ENCODE measurements at regions not wholly inside any gene's neighbourhood (a gene's known extent, or its start where the extent isn't known, plus 50 kb on each side); places are given as distances from the start of the nearest gene placed in this dataset.

- TF ChIP-seq ZFP3 (CRISPR knock-in tag; IDR thresholded peaks at IDR 0.05) (no peak), OSR1 (CRISPR knock-in tag; IDR thresholded peaks at IDR 0.05) (no peak)
Observed at GRCh38 chr1:239221656-239222055, 164.7 kb upstream of the CHRM3 start.

Data from SK-N-SH treated with all-trans-retinoic acid at 6 μM for 48 hours (cell line).